GM19328 (cell line): ENCODE measurements at regions not wholly inside any gene's neighbourhood (a gene's known extent, or its start where the extent isn't known, plus 50 kb on each side); places are given as distances from the start of the nearest gene placed in this dataset.
A peak's percentile ranks its signal among the peaks of the same experiment; 100 is the strongest.

Experiments
- ATAC-seq: cut with Tn5 transposase; IDR thresholded peaks from one replicate; pipeline ENCODE4 v1.9.1; 2021; ENCODE audit warnings: mild to moderate bottlenecking, moderate library complexity; ENCODE audit not compliant: unreplicated experiment

DNA sequence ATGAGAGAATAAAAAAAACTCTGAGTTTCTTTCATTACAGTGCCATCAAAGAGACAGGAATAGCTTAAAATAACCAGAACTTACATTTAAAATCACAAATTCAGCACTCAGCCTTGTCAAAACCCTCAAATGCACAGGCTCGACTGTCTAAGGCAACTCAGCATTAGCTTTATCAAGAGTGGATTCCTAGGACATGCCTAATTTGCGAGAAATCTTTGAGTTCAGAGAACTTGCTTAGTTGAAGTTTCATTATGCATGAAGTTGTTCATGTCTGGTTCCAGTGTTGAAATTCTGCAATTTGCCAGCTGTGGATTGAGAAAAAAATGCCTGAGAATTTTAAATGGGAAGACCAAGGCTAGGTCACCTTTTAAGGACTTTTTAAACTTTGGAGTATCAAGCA lies 151.1 kb downstream of the LRRC70 start:
- no peak for ATAC-seq

DNA sequence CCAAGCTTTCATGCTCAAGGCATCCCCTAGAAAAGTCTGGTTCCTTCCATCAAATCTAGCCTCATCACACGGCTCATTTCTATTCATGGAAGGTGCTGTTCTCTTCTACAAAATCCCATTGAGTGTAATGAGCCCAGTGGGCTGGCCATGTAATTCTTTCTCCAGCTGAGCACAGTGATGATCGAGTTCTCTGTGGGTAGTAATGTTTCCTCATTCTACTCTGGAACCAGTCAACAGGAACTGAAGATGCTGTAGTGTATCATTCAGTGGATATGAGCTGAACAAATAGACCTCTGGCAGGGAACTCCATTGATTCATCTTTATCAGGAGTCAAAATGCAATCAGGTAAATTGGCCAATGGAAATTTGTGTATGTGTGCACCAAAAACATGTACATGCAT lies 149.2 kb downstream of the LRRC70 start:
- ATAC-seq = no peak

DNA sequence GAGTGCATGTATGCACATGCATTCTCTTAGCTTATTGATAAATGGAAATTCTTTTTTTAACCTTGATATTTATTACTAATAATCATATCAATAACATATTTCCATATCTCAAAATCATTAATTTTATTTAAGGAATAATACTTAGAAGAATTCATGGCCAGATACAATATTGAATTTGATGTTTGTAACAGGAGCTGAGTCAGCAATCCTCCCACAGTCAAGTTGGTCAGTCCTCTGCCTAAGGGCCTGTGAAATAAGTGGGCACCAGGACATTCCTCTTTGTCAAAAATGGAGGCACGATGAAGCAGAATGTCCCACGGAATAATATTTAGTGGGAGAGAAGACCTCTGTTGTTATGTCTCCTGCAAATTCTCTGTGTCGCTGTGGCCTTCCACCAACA lies 148.6 kb downstream of the LRRC70 start:
- no peak for ATAC-seq

DNA sequence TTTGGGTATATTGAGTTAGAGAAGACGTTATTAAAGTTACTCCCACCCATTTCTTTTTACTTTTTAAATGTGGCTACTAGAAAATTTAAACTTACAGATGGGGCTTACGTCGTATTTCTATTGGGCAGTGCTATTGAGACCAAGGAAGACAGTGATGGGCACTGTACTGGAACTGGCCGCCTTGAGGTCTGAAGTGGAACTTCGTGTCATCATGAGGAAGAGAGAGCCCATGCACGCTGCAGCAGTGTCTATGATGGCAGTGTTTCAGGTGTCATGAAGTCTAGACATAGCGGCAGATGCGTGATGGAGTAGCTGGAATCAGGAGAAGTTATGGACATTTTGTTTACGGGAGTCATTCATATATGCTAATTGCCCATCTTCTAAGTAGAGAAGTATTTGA lies 143.7 kb downstream of the LRRC70 start:
- no peak for ATAC-seq

DNA sequence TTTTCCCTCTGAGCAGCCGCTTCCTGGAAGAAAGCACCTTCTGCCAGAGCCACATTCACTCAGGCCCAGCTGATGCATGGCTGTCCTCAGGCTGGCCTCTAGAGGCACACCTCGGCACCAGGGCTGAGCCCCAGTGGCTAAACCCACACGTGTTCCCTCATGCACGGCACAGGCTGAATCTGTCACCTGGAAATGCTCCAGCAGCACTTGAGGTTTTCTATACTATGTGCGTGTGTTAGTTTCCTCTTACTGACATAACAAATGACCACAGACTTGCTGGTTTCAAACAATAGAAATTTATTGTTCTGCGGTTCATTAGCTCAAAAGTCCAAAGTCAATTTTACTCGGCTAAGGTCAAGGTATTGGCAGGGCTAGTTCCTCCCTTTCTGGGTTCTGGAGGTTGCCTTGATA lies 141.4 kb downstream of the LRRC70 start:
- ATAC-seq = peak; percentile 90

DNA sequence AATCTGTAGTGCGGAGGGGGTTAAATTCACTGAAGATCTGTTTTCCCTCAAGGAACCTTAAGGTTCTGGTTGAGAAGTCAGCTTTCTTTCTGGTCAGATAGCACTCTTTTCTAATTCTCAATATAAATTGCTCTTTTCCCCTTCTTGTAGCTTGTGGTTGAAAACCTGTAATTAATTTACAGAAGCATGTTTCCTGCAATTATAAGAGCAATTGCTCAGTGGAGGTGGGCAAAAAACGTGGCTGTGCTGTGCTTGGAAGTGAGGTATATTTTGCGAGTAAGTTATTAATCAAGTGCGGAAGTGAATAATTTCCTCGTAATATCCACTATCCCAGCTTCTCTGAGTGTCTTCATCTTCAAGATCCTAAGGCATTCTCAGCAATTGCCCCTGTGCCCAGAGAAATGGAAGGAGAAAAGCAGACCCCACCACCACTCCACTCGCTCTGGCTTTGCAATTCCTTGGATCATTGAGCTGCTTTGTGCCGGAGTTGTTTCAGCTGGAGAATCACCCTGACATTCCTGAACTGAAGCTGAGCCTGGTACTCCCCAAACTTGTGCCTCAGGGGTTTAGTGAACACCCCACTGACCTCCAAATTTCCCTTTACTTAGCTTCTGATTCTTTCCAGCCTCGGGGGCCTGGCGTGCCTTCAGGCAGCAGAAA lies 140.6 kb downstream of the LRRC70 start:
- no peak for ATAC-seq

DNA sequence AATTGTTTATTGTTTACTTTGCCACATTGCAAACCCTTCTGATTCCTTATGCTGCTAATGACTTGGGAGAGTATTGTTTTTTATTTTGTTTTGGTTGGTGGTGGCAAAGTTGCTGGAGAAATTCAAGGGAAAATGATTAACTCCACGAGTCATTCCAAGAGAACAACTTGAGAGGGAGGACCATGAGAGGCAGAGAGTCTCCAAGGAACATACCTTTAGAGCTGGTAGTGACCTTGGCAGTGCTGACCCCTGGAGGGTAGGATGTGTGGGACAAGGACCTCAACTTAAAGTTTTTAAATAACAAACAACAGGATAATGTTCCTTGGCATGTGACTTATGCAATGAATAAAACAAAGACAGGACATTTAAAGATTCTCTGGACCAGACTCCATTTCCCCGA lies 139.7 kb downstream of the LRRC70 start:
- no peak for ATAC-seq

DNA sequence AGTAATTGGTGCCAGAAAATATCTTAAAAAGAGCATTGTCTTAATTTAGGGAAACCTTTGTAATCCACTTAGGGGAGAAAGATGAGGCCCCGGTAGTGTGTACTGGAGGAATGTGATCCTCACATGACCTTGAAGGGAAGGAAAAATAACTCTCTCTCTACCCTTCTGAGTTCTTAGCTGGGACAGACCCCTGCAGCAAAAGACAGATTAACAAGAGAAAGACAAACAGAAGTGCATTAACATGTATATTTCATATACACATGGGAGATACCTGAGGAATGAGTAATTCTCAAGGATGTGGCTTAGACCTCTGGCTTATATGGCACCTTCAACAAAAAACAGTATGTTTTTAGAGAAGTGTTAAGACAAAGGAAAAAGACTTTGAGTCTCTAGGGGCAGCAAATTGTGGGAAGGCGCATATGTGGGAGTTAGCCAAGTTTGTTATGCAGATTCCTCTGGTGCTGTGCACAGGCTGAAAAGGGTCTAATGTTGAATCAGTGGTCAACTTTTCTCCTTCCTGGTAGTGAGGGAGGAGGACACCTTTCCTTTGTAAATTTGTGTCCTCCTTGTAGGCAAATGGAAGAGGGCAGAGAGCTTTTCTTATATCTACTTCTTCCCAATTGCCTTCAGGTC lies 138.8 kb downstream of the LRRC70 start:
- no peak for ATAC-seq

DNA sequence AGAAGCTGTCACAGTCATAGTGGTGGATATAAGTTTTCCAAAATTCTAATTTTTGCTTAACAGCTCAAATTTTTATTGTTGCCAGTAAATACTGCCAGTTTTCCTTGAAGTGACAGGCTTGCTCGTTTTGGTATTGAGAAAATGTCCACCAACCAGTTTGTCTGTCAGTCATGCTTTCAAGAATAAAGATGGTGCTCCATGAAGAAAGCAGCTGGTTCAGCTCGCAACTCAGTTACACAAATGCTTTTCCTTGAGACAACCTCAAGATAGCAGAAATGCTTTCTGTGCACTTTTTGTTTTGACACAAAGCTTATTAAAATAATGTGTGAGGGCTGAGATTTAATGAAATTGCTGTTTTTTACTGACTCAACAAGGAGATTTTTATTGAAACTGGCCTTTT lies 135.7 kb downstream of the LRRC70 start:
- ATAC-seq = no peak

DNA sequence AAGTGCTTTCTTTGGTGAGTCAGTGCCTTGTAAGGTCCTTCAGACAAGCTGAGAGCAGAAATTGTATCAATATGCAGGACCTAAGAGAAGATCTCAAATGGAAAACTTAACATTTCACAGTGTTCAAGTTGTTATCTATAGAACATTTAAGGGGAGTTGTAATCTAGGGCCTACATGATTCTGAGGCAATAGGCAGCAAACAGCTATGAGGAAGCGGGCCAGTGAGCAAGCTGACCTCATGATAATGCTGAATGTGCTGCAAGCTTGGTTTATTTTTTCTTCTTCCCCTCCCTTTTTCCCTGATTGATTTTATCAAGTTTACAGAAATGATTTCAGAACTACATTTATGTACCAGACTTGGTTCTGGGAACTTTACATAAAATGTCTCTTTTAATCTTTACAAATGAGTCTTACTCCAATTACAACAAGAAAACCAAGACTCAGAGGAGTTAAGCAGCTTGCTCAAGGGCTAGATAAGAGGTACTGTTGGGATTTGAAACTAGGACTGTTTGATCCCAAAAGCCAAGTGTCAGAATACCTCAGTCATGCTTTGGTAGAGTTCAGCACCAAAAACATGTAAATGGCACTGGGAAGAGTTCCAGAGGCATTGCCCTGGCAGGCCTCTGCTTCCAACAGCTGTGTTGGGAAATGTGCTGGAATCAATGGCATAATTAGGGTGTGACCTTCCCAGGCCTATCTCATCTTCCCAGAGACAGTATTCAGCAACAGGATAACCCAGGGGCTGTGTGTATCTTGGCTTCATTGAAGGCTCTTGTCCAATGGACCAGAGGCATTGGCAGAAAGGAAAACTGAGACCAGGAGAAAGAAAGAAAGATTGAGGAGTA lies 130.1 kb downstream of the LRRC70 start:
- no peak for ATAC-seq

DNA sequence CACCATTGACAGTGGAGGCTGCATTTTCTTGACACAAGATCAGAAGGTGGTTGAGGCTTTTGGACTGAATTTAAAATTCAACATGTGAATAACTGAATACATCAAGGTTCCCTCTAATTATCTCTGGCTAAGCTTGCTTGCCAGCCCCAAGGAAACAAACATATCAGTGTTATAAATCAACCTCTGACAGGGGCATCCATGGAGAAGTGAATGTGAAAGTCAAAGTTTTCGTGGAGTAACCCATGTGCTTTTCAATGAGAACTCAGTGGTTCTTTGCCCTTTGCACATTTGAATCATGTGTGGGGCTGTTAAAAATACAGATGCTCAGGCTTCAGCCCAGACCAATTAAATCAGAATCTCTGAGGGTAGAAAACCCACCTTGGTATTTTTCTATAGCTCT lies 128.9 kb downstream of the LRRC70 start:
- ATAC-seq = no peak

DNA sequence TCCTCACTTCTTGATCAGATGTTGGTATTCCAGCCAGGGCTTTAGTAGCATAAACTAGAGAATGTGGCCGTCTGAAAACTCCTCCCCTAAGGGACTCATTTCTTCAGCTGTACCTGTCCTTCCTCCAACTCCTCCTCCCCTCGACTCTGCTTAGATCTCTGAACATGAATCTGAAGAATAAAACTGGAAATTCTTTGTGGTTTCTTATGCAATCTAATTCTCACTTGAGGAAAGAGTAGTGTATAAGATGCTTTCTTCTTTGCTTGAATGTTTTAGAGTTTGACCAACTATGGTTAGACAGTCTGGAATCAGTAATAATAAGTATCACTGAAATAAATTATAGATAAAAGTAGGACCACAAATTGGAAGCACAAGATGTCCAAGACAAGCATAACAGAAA lies 128.5 kb downstream of the LRRC70 start:
- ATAC-seq = no peak

DNA sequence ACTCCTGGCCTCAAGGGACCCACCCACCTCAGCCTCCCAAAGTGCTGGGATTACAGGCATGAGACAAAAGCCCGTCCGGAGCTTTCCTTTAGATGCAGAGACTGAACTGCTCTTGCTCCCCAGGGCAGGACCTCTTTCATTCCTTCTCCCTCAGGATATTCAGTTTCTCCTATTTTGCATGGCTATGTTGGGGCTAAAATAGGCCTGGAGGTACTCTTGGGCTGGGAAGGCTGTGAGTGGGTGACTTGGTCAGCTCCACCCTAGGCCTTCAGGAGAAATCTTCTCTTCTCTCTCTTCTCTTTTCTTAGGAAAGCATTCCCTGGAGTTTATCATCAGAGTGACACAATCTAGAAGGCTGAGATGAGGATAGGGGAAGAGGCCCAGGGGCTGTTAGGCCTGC lies 126.4 kb downstream of the LRRC70 start:
- ATAC-seq = no peak

DNA sequence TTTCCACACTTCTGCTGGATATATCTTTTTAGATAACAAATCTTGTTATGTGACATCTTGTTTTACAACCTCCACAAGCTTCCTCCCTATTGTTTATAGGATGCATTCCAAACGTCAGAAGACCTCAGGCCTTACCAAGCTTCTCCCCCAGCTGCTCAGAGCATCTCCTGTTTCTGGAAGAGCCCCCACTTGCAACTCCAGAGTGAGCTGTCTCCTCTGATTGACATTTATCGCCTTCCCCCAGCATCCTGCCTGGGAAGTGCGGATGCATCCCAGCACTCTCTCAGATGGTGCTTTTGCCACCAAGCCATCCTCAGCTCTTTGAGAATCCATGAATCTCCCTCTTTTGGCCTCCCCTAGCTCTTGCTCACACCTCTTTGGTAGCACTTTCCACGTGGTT lies 123.5 kb downstream of the LRRC70 start:
- ATAC-seq = no peak

DNA sequence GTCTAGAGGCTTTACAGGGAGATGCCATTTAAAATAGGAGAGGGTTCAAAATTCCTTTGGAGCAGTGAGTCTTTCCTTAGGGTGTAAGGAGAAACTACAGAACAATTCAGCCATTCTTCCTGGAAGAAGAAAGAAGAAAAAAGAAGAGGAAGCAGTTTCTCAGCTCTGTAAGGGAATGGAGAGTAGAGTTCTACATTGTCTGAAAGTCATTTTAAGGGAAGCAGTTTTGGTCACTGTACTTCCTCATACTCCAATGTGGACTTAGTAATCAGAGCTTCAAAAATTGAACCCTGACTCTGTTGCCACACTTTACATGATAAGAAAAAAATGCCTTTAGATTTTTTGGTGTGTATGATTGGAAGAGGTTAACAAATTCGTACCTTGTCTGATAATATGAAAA lies 122.4 kb downstream of the LRRC70 start:
- no peak for ATAC-seq

DNA sequence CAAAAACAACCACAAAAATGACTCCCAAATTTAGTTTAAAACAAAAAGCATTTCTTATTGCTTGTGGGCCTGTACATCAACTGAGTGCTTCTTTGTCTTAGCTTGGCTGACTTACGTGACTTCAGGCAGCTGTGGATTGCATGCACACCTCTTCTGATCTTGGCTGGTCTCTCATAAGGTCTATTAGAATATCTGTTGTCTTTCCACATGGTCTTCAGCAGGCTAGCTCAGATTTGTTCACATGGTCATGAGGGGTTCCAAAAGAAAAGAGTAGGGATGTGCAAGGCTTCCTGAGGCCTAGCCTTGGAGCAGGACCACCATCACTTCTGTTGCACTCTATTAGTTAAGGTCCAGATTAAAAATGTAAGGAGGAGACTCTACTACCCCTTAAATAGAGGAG lies 120.1 kb downstream of the LRRC70 start:
- no peak for ATAC-seq

DNA sequence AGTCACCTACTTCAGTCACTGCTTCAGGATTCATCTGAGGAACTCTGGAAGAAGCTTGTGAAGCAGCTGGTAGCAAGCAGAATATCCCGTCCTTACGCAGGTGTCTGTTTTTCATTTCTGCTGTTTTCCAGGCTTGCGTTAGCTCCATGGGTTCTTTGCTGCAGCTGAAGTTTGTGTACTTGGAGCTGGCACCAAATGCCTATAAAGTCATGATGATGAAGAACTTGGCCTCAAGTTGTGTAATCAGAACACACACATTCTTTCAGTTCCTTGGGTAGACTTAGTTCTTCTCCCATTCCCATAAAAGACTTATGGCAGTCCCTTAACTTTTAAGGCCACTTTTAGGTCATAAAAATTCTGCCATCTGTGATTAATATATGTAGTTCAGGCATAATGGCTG lies 116.7 kb downstream of the LRRC70 start:
- ATAC-seq = no peak

DNA sequence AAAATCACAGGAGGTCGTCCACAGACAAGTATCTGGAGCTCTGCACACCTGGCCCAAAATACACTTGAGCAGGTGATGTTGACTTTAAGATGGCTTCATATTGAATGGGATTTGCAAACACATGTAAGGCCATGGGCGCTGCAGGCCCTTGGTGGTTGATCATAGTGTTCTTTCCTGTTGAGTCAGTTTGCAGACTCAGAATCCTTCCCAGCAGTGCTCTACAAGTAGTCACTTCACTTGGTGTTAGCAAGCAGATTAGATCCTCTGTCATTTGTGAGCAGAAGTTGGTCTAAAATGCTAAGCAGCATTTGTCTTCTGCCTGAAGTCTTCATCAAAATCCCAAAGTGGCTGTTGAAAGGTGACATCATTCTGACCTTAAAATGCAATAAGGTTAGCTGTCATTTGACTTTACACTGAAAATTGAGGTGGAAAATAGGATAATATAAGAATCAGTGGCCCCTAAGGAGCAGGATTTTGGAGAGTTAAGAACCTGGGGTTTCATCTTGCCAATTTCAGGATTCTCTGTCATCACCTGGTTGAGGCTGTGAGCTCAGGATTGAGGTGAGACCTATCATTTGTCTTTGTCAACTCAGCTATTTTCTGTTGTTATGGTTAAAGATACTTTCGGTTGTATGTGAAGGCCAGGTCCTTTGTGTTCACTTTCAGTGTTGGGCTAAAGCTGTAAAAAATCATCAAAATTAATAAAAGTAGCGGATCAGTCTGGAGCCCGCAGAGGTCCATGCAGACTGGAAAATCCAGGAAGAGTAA lies 114.5 kb downstream of the LRRC70 start:
- no peak for ATAC-seq

DNA sequence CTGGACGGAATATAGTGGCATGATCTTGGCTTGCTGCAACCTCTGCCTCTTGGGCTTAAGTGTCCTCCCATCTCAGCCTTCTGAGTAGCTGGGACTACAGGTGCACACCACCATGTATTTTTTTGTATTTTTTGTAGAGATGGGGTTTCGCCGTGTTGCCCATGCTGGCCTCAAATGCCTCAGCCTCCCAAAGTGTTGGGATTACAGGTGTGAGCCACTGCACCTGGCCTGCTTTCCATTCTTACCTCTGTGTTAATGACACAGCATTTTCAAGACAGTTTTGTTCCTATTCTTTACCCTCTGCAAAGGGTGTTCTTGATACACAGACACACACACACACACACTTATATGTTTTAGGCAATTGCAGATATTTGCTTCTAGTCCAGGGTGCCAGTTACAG lies 113.3 kb downstream of the LRRC70 start:
- ATAC-seq = no peak

DNA sequence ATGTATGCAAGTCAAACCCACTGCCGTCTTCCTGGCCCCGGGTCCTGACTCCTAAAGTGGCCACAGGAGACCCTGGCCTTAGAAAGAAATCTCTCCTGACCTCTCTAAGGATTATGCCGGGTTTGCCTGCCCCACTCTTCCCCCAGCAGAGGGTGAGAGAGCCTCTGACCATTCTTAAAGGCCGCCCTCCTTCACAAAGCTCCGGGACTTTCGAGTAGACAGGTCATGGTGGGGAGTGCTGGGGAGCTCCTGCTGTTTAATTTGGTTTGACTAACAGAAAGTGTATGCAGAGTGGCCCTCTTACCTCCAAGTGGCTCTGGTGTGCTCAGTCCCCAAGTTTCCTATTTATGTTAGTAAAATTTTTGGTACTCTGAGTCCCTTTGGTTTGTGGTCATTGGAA lies 111.8 kb downstream of the LRRC70 start:
- no peak for ATAC-seq

DNA sequence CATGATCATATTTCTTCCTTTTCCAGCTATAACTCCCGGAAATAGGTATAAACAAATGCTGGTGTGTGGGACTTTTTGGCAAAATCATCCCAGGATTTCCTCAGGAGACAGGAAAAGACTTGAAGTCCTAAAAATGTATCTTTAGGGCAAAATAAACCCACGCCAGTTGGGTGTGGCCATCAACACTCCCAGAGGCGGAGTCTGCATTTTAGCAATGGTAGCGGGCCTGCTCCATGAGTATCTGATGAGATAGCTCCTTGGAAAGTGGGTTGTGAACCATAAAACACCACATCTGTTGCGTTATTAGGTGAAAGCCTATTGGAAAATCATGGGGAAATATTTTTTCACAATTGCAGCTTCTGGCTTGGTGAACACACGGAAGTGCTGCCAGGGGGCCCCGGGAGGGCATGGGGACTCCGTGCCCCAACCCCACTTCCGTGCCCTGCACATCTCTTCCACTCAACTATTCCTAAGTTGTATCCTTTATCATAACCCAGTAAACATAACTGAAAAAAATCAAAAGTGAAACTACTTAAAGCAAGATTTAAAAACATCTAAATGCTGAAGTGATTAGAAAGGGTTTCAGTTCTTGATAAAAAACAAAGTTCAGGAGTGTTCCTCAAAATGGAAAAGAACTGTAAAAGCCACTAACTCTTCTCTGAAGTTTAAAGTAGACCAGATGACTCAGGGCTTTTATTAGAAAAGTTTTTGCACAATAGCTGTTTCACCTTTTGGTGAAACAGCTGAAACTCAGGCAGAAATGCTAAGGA lies 111.2 kb downstream of the LRRC70 start:
- no peak for ATAC-seq
